ENCODE measurements at regions not wholly inside any gene's neighbourhood (a gene's known extent, or its start where the extent isn't known, plus 50 kb on each side); places are given as distances from the start of the nearest gene placed in this dataset.
A peak's percentile ranks its signal among the peaks of the same experiment; 100 is the strongest.

GRCh38 chr4:156505341-156505955 lies 466.2 kb downstream of the PDGFC start:
- H3K27ac ChIP-seq = no peak overlapping the region
- no peak for TF ChIP-seq CTCF (conservative IDR thresholded peaks at IDR 0.05)

- no peak for TF ChIP-seq CTCF (conservative IDR thresholded peaks at IDR 0.05)
- peak overlapping the region; percentile 10; the same call in 1 of the 2 replicates for H3K27ac ChIP-seq
These were observed 468.5 kb downstream of the PDGFC start for GRCh38 chr4:156503119-156503518.

- TF ChIP-seq CTCF (conservative IDR thresholded peaks at IDR 0.05) = no peak
- H3K27ac ChIP-seq = 0 out of 2 replicates have a peak overlapping the region, but pooled peaks have one; percentile 10
These were observed 469.6 kb downstream of the PDGFC start for GRCh38 chr4:156501962-156502361.

GRCh38 chr4:156499684-156500083 lies 471.9 kb downstream of the PDGFC start:
- H3K27ac ChIP-seq = no peak overlapping the region
- TF ChIP-seq CTCF (conservative IDR thresholded peaks at IDR 0.05) = no peak

- TF ChIP-seq CTCF (conservative IDR thresholded peaks at IDR 0.05) = no peak
- no peak overlapping the region for H3K27ac ChIP-seq
These were observed 474.1 kb downstream of the PDGFC start for GRCh38 chr4:156497486-156497885.

- no peak overlapping the region for H3K27ac ChIP-seq
- no peak for TF ChIP-seq CTCF (conservative IDR thresholded peaks at IDR 0.05)
These were observed 474.8 kb downstream of the PDGFC start for GRCh38 chr4:156496797-156497196.

GRCh38 chr4:156495836-156496235 lies 475.8 kb downstream of the PDGFC start:
- TF ChIP-seq CTCF (conservative IDR thresholded peaks at IDR 0.05) = no peak
- H3K27ac ChIP-seq = no peak overlapping the region
